ENCODE measurements at regions not wholly inside any gene's neighbourhood (a gene's known extent, or its start where the extent isn't known, plus 50 kb on each side); places are given as distances from the start of the nearest gene placed in this dataset.

- H3K27me3 Mint-ChIP-seq = no peaks in the 10 kb centered on the region
- DNase-seq (ENCODE audit: low spot score in 2 of 2) (no peak), ATAC-seq (ENCODE audit: low read depth) (no peak)
- H3K36me3 Mint-ChIP-seq = no peaks in the 10 kb centered on the region
- H3K4me1 Mint-ChIP-seq = no peaks in the 10 kb centered on the region
- H3K27ac Mint-ChIP-seq = no peak overlapping the region
- peaks cover 6% of the 10 kb centered on the region for H3K9me3 Mint-ChIP-seq
- no peak overlapping the region for H3K4me3 Mint-ChIP-seq
Observed at GRCh38 chr5:97635553-97635952, 452.5 kb upstream of the RIOK2 start.

- ATAC-seq (ENCODE audit: low read depth) = no peak
- Mint-ChIP-seq H3K4me3 (no peak overlapping the region), H3K27ac (no peak overlapping the region)
Observed at GRCh38 chr5:97636766-97637165, 453.7 kb upstream of the RIOK2 start.

GRCh38 chr5:97641081-97641480 is 458.0 kb upstream of the RIOK2 start:
- Mint-ChIP-seq H3K36me3 (no peaks in the 10 kb centered on the region), H3K4me3 (no peak overlapping the region), H3K4me1 (no peaks in the 10 kb centered on the region), H3K27me3 (no peaks in the 10 kb centered on the region), H3K9me3 (peaks cover 6% of the 10 kb centered on the region), H3K27ac (no peak overlapping the region)
- ATAC-seq (ENCODE audit: low read depth) (no peak), DNase-seq (ENCODE audit: low spot score in 2 of 2) (no peak)

More at GRCh38 chr5:97636766-97637165, 453.7 kb upstream of the RIOK2 start:
- Mint-ChIP-seq H3K36me3 (no peaks in the 10 kb centered on the region), H3K9me3 (peaks cover 5% of the 10 kb centered on the region), H3K4me1 (no peaks in the 10 kb centered on the region), H3K27me3 (no peaks in the 10 kb centered on the region)
- no peak for DNase-seq (ENCODE audit: low spot score in 2 of 2)

DNA sequence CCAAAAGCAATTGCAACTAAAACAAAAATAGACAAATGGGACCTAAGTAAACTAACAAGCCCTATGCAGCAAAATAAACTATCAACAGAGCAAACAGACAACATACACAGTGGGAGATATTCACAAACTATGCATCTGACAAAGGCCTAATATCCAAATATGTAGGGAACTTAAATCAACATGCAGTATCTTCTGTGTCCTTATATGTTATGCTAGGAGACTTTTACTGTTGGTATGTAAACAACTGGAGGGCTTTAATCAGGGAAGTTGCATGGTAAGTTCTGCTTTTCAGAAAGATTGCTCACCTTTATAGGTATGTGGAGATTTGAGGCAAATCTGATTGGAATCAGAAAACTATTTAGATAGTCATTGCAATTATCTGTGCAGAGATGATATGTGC is 461.2 kb upstream of the RIOK2 start:
- Mint-ChIP-seq H3K4me3 (no peak overlapping the region), H3K9me3 (peaks cover 7% of the 10 kb centered on the region), H3K27ac (no peak overlapping the region), H3K27me3 (no peaks in the 10 kb centered on the region), H3K4me1 (no peaks in the 10 kb centered on the region), H3K36me3 (no peaks in the 10 kb centered on the region)
- DNase-seq (ENCODE audit: low spot score in 2 of 2) = no peak
- ATAC-seq (ENCODE audit: low read depth) = no peak

DNA sequence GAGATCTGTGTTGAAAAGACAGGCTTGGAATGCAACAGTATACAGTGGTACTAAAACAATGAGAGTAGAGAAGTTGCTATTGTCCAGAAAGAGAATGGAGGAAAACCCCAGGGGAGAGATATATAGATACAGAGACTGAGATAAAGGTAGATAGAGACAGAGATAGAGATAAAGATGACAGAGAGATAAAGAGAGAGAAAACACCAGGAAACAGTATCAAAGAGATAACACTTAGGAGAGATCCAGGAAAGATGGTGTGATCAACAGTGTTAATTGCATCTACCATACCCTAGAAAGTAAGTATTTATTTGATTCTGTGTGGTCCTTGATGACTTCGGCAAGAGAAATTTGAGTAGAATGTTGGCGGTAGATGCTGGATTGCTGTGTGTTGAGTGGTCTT is 461.8 kb upstream of the RIOK2 start:
- Mint-ChIP-seq H3K4me3 (no peak overlapping the region), H3K4me1 (no peaks in the 10 kb centered on the region), H3K27me3 (no peaks in the 10 kb centered on the region), H3K27ac (no peak overlapping the region), H3K9me3 (peaks cover 8% of the 10 kb centered on the region), H3K36me3 (no peaks in the 10 kb centered on the region)
- no peak for ATAC-seq (ENCODE audit: low read depth)
- no peak for DNase-seq (ENCODE audit: low spot score in 2 of 2)

GRCh38 chr5:97657239-97657638 is 474.2 kb upstream of the RIOK2 start:
- DNase-seq (ENCODE audit: low spot score in 2 of 2) = no peak
- no peak overlapping the region for H3K27ac Mint-ChIP-seq
- no peaks in the 10 kb centered on the region for H3K36me3 Mint-ChIP-seq
- H3K4me3 Mint-ChIP-seq = no peak overlapping the region
- H3K4me1 Mint-ChIP-seq = no peaks in the 10 kb centered on the region
- no peak for ATAC-seq (ENCODE audit: low read depth)
- H3K27me3 Mint-ChIP-seq = no peaks in the 10 kb centered on the region
- H3K9me3 Mint-ChIP-seq = no peaks in the 10 kb centered on the region

DNA sequence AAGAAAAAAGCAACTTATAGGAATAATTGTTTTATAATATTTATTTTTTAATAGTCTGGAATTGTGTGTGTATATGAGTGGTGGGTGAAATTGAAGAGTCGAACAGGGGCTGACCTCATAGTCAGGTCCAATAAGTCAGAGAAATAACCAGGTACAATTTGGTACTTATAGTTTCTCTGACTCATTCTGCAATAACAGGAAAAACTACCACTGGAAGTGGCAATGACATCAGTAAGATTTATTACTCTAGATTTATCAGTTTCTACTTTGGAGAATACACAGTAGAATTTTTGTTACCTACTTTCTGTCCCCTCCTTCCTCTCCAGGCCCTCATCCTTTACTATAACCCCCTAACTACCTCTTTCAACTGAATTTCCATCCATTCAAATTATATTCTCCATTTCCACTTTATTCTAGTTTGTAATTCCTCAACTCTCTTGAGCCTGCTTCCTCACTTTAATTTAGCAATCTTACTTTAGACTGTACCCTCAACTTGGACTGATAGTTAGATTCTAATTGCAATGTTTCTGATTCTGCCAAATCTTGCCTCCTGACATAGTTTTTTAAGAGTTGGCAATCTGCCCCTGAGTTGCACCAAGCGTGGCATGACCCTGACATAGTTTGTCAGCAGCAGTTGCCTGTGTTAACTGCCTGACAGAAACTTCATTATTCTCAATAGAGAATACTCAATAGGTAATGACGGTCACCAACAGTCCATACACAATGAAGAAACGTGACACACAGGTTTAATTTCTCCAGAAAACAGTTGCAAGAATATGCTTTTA is 475.3 kb upstream of the RIOK2 start:
- no peak overlapping the region for H3K4me3 Mint-ChIP-seq
- H3K9me3 Mint-ChIP-seq = no peaks in the 10 kb centered on the region
- no peaks in the 10 kb centered on the region for H3K27me3 Mint-ChIP-seq
- no peak overlapping the region for H3K27ac Mint-ChIP-seq
- ATAC-seq (ENCODE audit: low read depth) (no peak), DNase-seq (ENCODE audit: low spot score in 2 of 2) (no peak)
- no peaks in the 10 kb centered on the region for H3K4me1 Mint-ChIP-seq
- no peaks in the 10 kb centered on the region for H3K36me3 Mint-ChIP-seq

GRCh38 chr5:97666783-97667182 is 483.7 kb upstream of the RIOK2 start:
- Mint-ChIP-seq H3K27ac (no peak overlapping the region), H3K4me3 (no peak overlapping the region), H3K36me3 (no peaks in the 10 kb centered on the region), H3K9me3 (peaks cover 3% of the 10 kb centered on the region), H3K4me1 (no peaks in the 10 kb centered on the region), H3K27me3 (no peaks in the 10 kb centered on the region)
- no peak for ATAC-seq (ENCODE audit: low read depth)
- no peak for DNase-seq (ENCODE audit: low spot score in 2 of 2)

DNA sequence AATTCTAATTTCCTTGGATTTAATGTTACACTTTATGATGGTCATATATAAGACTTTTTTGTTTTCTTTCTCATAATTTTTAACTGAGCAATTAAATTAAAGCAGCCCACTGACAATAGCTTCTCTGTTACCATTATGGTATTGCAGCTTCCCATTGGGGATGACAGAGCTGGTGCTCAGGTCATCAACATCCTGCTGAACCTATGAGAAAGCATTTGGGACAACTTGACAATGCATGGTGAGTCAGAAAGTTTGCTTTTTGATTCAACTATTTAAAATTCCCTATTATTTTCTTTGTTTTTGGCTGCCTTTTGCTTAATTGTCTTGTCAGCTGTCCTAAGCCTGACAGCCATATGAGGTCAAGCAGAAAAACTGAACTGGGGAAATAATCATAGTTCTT is 487.4 kb upstream of the RIOK2 start:
- ATAC-seq (ENCODE audit: low read depth) (no peak), DNase-seq (ENCODE audit: low spot score in 2 of 2) (no peak)
- Mint-ChIP-seq H3K27me3 (no peaks in the 10 kb centered on the region), H3K36me3 (no peaks in the 10 kb centered on the region), H3K9me3 (peaks cover 7% of the 10 kb centered on the region), H3K27ac (no peak overlapping the region), H3K4me1 (no peaks in the 10 kb centered on the region), H3K4me3 (no peak overlapping the region)

DNA sequence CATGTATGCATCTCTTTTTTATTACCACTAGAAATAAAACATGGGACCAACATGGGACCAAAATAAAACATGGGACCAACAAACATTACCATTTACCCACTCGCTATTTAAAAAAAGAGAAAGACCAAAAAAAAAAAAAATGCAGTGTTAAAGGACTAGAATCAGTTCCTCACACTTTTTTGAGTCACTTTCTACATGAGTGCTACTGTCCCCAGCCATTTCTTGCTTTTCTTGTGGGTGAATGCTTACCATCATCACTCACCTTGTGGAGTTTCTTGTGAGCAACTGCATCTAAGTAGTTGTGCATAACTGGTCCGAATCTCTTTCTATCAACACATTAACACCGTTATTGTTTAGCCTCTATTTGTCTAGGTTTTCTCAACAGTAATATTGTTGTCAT is 493.6 kb upstream of the RIOK2 start:
- Mint-ChIP-seq H3K4me1 (no peaks in the 10 kb centered on the region), H3K27me3 (no peaks in the 10 kb centered on the region), H3K27ac (no peak overlapping the region), H3K4me3 (no peak overlapping the region), H3K9me3 (peaks cover 10% of the 10 kb centered on the region), H3K36me3 (no peaks in the 10 kb centered on the region)
- DNase-seq (ENCODE audit: low spot score in 2 of 2) = no peak
- no peak for ATAC-seq (ENCODE audit: low read depth)

DNA sequence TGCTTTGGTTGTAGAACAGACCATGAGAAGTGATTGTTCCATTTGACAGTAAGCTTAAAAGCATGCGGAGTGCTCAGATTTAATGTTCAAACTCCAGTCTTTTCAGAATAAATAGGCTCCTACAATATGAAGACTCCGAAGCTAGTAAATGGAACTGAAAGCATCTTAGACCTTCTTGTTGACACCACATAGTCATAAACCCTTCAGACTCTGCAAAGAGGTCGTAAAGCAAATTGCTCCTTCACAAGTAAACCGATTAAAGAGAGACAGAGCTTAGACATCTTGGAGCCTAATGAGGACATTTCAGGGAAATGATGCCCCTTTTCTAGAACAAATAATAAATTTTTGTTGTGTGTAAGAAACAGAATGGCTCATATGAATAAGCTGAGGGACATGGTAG is 511.0 kb upstream of the RIOK2 start:
- no peak for ATAC-seq (ENCODE audit: low read depth)
- Mint-ChIP-seq H3K9me3 (peaks cover 1% of the 10 kb centered on the region), H3K27ac (no peak overlapping the region), H3K4me1 (no peaks in the 10 kb centered on the region), H3K4me3 (no peak overlapping the region), H3K36me3 (no peaks in the 10 kb centered on the region), H3K27me3 (no peaks in the 10 kb centered on the region)
- no peak for DNase-seq (ENCODE audit: low spot score in 2 of 2)

DNA sequence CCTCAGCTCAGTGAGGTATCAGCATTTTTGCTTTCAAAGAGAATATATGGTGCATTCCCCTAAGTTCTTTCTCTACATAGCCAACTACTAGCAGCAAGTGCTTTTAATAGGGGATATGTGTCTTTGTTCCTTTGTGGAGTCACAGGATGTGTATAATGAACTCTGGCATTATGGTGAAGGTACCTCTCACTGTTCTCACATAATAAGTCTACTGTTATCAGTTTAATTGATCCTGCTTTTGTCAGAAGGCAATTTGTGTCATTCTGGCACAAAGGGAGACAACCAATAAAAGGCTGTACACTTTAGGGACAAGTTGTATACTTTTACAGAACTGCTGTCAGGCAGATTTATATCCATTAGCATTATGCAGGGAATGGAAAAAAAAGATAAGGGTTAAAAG is 531.4 kb upstream of the RIOK2 start:
- DNase-seq (ENCODE audit: low spot score in 2 of 2) (no peak), ATAC-seq (ENCODE audit: low read depth) (no peak)
- Mint-ChIP-seq H3K4me1 (no peaks in the 10 kb centered on the region), H3K27me3 (no peaks in the 10 kb centered on the region), H3K27ac (no peak overlapping the region), H3K4me3 (no peak overlapping the region), H3K9me3 (peaks cover 1% of the 10 kb centered on the region), H3K36me3 (no peaks in the 10 kb centered on the region)

- H3K27me3 Mint-ChIP-seq = no peaks in the 10 kb centered on the region
- no peak for DNase-seq (ENCODE audit: low spot score in 2 of 2)
- no peaks in the 10 kb centered on the region for H3K36me3 Mint-ChIP-seq
- no peak overlapping the region for H3K4me3 Mint-ChIP-seq
- H3K27ac Mint-ChIP-seq = no peak overlapping the region
- peaks cover 1% of the 10 kb centered on the region for H3K9me3 Mint-ChIP-seq
- H3K4me1 Mint-ChIP-seq = no peaks in the 10 kb centered on the region
- no peak for ATAC-seq (ENCODE audit: low read depth)
Observed at GRCh38 chr5:97726106-97726505, 543.1 kb upstream of the RIOK2 start.

DNA sequence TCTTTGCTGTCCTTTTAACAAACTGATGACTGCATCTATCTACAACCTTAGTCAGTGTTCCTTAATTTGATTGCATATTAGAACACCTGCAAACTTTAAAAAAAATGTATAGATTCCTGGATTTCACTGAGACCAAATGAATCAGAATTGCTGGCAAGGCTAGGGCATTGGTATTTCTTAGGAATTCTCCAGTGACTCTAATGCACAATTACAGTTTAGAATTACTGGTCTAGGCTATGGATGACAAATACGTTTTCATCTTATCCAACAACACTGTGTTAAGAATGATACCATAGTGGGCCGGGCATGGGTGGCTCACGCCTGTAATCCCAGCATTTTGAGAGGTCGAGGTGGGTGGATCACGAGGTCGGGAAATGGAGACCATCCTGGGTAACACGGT is 545.9 kb upstream of the RIOK2 start:
- no peaks in the 10 kb centered on the region for H3K4me1 Mint-ChIP-seq
- no peaks in the 10 kb centered on the region for H3K36me3 Mint-ChIP-seq
- no peak overlapping the region for H3K4me3 Mint-ChIP-seq
- no peak overlapping the region for H3K27ac Mint-ChIP-seq
- ATAC-seq (ENCODE audit: low read depth) (no peak), DNase-seq (ENCODE audit: low spot score in 2 of 2) (no peak)
- H3K27me3 Mint-ChIP-seq = no peaks in the 10 kb centered on the region
- H3K9me3 Mint-ChIP-seq = no peaks in the 10 kb centered on the region

- Mint-ChIP-seq H3K4me3 (no peak overlapping the region), H3K36me3 (no peaks in the 10 kb centered on the region), H3K4me1 (no peaks in the 10 kb centered on the region), H3K9me3 (no peaks in the 10 kb centered on the region), H3K27me3 (no peaks in the 10 kb centered on the region), H3K27ac (no peak overlapping the region)
- no peak for DNase-seq (ENCODE audit: low spot score in 2 of 2)
- no peak for ATAC-seq (ENCODE audit: low read depth)
Observed at GRCh38 chr5:97729938-97730337, 546.9 kb upstream of the RIOK2 start.

Measured in memory B cell (primary cell).